ENCODE measurements at regions not wholly inside any gene's neighbourhood (a gene's known extent, or its start where the extent isn't known, plus 50 kb on each side); places are given as distances from the start of the nearest gene placed in this dataset.

DNA sequence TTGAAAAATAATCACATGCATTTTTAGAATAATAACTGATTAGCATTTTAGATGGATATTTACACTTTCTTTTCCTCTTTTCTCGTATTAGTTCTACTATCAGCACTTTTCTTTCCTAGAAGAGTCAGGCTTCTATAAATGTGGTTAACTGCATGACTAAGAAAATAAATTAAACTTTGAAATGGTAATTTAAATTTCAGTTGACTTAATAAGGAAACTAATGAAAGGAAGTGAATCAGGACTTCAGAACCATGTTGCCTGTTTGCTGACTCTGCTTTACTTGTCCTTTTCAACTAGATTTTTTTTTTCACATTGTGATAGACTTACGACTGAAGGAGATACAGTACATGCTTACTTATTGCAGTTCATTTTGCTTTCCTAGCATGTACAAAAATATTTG lies 1258.2 kb upstream of the EYS start:
- H3K79me2 ChIP-seq (ENCODE audit: insufficient read depth, low read depth), result no peaks in the 10 kb centered on the region
- no peaks in the 10 kb centered on the region for H3K36me3 ChIP-seq (ENCODE audit: insufficient read depth)
- TF ChIP-seq, protein P1, sequence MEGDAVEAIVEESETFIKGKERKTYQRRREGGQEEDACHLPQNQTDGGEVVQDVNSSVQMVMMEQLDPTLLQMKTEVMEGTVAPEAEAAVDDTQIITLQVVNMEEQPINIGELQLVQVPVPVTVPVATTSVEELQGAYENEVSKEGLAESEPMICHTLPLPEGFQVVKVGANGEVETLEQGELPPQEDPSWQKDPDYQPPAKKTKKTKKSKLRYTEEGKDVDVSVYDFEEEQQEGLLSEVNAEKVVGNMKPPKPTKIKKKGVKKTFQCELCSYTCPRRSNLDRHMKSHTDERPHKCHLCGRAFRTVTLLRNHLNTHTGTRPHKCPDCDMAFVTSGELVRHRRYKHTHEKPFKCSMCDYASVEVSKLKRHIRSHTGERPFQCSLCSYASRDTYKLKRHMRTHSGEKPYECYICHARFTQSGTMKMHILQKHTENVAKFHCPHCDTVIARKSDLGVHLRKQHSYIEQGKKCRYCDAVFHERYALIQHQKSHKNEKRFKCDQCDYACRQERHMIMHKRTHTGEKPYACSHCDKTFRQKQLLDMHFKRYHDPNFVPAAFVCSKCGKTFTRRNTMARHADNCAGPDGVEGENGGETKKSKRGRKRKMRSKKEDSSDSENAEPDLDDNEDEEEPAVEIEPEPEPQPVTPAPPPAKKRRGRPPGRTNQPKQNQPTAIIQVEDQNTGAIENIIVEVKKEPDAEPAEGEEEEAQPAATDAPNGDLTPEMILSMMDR (conservative IDR thresholded peaks at IDR 0.05; ENCODE audit: low read depth, low read length), result no peak

DNA sequence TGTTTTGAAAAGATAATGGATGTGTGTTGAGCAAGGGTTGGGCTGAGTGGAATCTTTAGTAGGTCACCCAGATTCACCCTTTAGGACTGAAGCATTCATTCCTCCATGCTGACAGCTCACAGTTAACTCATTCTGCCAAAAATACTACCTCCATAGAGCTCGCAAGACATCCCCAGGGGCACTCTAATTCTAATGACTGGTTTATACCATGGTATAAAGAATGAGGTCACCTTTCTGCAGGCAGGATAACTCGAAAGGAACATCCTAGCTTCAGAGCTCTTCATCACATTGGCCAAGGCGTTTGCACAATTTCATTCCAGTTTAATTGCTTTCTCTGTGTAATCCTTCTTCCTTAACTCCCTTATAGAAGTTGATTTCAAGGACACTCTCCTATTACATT lies 1257.2 kb upstream of the EYS start:
- H3K27me3 ChIP-seq (ENCODE audit: insufficient read depth, low read depth), result no peaks in the 10 kb centered on the region
- H3K4me1 ChIP-seq (ENCODE audit: low read depth, poor library complexity, severe bottlenecking), result no peaks in the 10 kb centered on the region
- H3K36me3 ChIP-seq (ENCODE audit: insufficient read depth), result no peaks in the 10 kb centered on the region
- no peak overlapping the region for H3K9ac ChIP-seq
- H4K20me1 ChIP-seq (ENCODE audit: insufficient read depth), result no peaks in the 10 kb centered on the region
- H3K27ac ChIP-seq, result no peak overlapping the region
- no peak overlapping the region for H3K4me2 ChIP-seq
- no peaks in the 10 kb centered on the region for H3K79me2 ChIP-seq (ENCODE audit: insufficient read depth, low read depth)
- TF ChIP-seq, protein P1 (conservative IDR thresholded peaks at IDR 0.05; ENCODE audit: low read depth, low read length), result no peak
- H3K4me3 ChIP-seq (IDR thresholded peaks at IDR 0.05; ENCODE audit: insufficient read depth, low read depth, low read length), result no peak overlapping the region
- H2AFZ ChIP-seq (ENCODE audit: low read depth), result no peak overlapping the region

More for the DNA sequence above, 1258.2 kb upstream of the EYS start:
- H2AFZ ChIP-seq (ENCODE audit: low read depth), result no peak overlapping the region
- no peaks in the 10 kb centered on the region for H3K4me1 ChIP-seq (ENCODE audit: low read depth, poor library complexity, severe bottlenecking)
- no peak overlapping the region for H3K4me2 ChIP-seq
- H3K9ac ChIP-seq, result no peak overlapping the region
- no peak overlapping the region for H3K27ac ChIP-seq
- no peaks in the 10 kb centered on the region for H3K27me3 ChIP-seq (ENCODE audit: insufficient read depth, low read depth)
- no peak overlapping the region for H3K4me3 ChIP-seq (IDR thresholded peaks at IDR 0.05; ENCODE audit: insufficient read depth, low read depth, low read length)
- no peaks in the 10 kb centered on the region for H4K20me1 ChIP-seq (ENCODE audit: insufficient read depth)

DNA sequence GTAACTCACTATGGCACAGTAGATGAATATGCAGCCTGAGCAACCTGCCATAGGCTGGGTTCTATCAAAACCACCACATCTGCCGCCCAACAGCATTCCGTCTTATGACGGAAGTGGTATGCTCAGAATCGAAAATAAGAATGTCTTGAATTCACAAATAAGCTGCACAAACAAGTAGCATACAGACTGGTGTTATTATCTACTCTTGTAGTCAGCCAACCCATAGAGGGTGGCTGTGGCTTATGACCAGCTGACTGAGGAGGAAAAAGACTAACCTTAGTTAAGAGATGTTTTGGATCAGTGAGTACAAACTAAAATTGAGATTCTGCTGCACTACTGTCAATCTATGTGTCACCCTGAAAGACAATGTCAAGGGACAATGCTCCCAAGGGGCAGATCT lies 1255.1 kb upstream of the EYS start:
- TF ChIP-seq, protein P1 (conservative IDR thresholded peaks at IDR 0.05; ENCODE audit: low read depth, low read length), result no peak
- H3K4me2 ChIP-seq, result no peak overlapping the region
- H3K4me3 ChIP-seq (IDR thresholded peaks at IDR 0.05; ENCODE audit: insufficient read depth, low read depth, low read length), result no peak overlapping the region
- no peak overlapping the region for H3K9ac ChIP-seq
- no peak overlapping the region for H2AFZ ChIP-seq (ENCODE audit: low read depth)
- H3K27ac ChIP-seq, result no peak overlapping the region
- no peaks in the 10 kb centered on the region for H3K4me1 ChIP-seq (ENCODE audit: low read depth, poor library complexity, severe bottlenecking)
- H4K20me1 ChIP-seq (ENCODE audit: insufficient read depth), result no peaks in the 10 kb centered on the region
- H3K79me2 ChIP-seq (ENCODE audit: insufficient read depth, low read depth), result no peaks in the 10 kb centered on the region
- no peaks in the 10 kb centered on the region for H3K27me3 ChIP-seq (ENCODE audit: insufficient read depth, low read depth)
- no peaks in the 10 kb centered on the region for H3K36me3 ChIP-seq (ENCODE audit: insufficient read depth)

DNA sequence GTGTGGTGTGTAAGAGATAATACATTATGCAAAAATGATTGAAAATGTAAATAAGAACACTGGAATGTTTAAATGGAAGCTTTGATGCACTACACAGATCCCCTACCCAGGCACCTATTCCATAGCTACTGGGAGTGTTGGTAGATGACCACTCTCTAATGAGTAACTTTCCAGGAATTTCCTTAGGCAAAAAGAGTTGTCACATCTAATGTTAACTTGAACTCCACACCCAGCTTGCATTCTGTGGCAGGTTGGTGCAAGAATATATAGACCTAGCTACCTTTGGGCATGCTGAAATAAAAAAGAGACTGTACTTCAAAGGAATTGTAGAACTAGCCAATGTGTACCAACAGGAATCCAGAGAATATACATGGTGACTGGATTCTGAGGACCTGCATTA lies 1254.2 kb upstream of the EYS start:
- Histone ChIP-seq H4K20me1 (ENCODE audit: insufficient read depth) (no peaks in the 10 kb centered on the region), H3K4me3 (IDR thresholded peaks at IDR 0.05; ENCODE audit: insufficient read depth, low read depth, low read length) (no peak overlapping the region), H3K4me2 (no peak overlapping the region), H2AFZ (ENCODE audit: low read depth) (no peak overlapping the region), H3K79me2 (ENCODE audit: insufficient read depth, low read depth) (no peaks in the 10 kb centered on the region), H3K4me1 (ENCODE audit: low read depth, poor library complexity, severe bottlenecking) (no peaks in the 10 kb centered on the region), H3K27ac (no peak overlapping the region), H3K36me3 (ENCODE audit: insufficient read depth) (no peaks in the 10 kb centered on the region), H3K27me3 (ENCODE audit: insufficient read depth, low read depth) (no peaks in the 10 kb centered on the region), H3K9ac (no peak overlapping the region)
- TF ChIP-seq, protein P1 (conservative IDR thresholded peaks at IDR 0.05; ENCODE audit: low read depth, low read length), result no peak
